ENCODE measurements at regions not wholly inside any gene's neighbourhood (a gene's known extent, or its start where the extent isn't known, plus 50 kb on each side); places are given as distances from the start of the nearest gene placed in this dataset.

DNA sequence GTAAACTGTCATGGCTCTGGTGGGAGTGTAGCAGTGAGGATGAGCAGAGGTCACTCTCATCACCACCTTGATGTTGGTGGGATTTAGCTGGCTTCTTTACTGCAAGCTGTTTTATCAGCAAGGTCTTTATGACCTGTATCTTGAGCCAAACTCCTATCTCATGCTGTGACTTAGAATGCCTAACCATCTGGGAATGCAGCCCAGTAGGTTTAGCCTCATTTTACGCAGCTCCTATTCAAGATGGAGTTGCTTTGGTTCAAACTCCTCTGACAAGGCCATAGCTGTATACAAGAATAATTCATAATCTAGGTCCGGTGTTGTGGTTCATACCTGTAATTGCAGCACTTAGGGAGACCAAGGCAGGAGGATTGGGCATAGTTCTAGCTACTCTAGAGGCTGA lies 85.1 kb downstream of the ARRDC3 start:
- TF ChIP-seq, protein P1, sequence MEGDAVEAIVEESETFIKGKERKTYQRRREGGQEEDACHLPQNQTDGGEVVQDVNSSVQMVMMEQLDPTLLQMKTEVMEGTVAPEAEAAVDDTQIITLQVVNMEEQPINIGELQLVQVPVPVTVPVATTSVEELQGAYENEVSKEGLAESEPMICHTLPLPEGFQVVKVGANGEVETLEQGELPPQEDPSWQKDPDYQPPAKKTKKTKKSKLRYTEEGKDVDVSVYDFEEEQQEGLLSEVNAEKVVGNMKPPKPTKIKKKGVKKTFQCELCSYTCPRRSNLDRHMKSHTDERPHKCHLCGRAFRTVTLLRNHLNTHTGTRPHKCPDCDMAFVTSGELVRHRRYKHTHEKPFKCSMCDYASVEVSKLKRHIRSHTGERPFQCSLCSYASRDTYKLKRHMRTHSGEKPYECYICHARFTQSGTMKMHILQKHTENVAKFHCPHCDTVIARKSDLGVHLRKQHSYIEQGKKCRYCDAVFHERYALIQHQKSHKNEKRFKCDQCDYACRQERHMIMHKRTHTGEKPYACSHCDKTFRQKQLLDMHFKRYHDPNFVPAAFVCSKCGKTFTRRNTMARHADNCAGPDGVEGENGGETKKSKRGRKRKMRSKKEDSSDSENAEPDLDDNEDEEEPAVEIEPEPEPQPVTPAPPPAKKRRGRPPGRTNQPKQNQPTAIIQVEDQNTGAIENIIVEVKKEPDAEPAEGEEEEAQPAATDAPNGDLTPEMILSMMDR (IDR thresholded peaks at IDR 0.05; ENCODE audit: poor library complexity, severe bottlenecking), result no peak
- TF ChIP-seq, protein P2, sequence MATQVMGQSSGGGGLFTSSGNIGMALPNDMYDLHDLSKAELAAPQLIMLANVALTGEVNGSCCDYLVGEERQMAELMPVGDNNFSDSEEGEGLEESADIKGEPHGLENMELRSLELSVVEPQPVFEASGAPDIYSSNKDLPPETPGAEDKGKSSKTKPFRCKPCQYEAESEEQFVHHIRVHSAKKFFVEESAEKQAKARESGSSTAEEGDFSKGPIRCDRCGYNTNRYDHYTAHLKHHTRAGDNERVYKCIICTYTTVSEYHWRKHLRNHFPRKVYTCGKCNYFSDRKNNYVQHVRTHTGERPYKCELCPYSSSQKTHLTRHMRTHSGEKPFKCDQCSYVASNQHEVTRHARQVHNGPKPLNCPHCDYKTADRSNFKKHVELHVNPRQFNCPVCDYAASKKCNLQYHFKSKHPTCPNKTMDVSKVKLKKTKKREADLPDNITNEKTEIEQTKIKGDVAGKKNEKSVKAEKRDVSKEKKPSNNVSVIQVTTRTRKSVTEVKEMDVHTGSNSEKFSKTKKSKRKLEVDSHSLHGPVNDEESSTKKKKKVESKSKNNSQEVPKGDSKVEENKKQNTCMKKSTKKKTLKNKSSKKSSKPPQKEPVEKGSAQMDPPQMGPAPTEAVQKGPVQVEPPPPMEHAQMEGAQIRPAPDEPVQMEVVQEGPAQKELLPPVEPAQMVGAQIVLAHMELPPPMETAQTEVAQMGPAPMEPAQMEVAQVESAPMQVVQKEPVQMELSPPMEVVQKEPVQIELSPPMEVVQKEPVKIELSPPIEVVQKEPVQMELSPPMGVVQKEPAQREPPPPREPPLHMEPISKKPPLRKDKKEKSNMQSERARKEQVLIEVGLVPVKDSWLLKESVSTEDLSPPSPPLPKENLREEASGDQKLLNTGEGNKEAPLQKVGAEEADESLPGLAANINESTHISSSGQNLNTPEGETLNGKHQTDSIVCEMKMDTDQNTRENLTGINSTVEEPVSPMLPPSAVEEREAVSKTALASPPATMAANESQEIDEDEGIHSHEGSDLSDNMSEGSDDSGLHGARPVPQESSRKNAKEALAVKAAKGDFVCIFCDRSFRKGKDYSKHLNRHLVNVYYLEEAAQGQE (IDR thresholded peaks at IDR 0.05; ENCODE audit: borderline replicate concordance), result no peak
- TF ChIP-seq RAD21 (conservative IDR thresholded peaks at IDR 0.05) (no peak), EZH2 (IDR thresholded peaks at IDR 0.05; ENCODE audit: borderline replicate concordance, insufficient read depth, low read length, poor library complexity, severe bottlenecking) (no peak), POLR2AphosphoS5 (IDR thresholded peaks at IDR 0.05) (no peak), TAF1 (IDR thresholded peaks at IDR 0.05; ENCODE audit: low read depth) (no peak)
